HK-2 (cell line): ENCODE measurements at regions not wholly inside any gene's neighbourhood (a gene's known extent, or its start where the extent isn't known, plus 50 kb on each side); places are given as distances from the start of the nearest gene placed in this dataset.

ENCODE experiments used
- DNase-seq: peaks from one replicate; pipeline ENCODE4 v3.0.0-alpha.2; 2018; ENCODE audit not compliant: unreplicated experiment

DNA sequence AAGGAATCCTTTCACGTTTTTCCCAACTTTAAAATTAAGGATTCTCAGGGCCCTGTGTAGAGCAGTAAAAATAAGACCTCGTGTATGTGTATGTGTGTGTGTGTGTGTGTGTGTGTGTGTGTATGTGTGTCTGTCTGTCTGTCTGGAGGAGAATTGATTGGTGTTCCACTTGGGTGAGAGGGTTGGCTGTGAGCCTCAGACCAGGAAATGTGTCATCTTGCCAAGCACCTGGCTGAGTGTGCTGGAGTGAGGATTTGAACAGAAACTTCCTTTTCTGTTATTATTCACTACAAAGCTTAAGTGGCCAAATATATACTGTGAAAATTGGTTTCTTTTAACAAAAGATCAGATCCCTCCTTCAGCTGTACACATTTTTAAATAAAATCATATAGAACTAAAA, 103.6 kb upstream of the NUDT6 start:
- DNase-seq, result peak; percentile 65

DNA sequence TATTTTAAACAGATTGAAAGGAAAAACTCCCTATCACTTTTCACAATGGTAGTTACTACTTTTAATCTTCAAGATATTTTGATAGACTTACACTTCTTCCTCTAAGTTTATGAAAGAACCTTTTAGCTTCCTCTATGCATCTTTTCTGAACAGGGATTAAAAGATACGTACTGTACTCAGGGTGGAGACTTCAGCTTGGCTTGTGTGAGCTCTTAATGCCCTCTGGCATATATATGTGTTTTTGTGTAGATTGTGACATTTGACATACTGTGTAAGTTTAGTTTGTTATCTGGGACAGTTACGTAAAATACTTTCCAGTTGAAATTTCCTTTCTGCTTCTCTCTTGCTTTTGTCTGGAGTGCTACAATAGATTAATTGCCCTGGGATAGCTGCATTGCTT, 109.3 kb upstream of the NUDT6 start:
- no peak for DNase-seq

DNA sequence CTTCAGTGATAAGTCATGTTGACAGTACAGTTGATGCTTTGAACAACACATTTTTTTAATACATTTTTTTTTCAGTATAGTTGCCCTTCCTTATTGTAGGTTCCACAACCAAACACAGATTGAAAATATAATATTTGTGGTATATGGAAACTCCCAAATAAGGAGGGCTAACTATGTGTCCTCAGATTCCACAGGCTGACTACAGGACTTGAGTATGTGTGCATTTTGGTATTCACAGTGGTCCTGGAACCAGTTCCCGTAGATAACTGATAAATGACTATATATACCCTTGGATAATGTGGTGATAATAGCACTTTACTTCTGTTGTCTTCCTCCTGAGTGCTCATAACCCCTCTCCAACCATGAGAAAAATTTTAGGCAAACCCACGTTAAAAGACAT, 111.6 kb upstream of the NUDT6 start:
- no peak for DNase-seq

DNA sequence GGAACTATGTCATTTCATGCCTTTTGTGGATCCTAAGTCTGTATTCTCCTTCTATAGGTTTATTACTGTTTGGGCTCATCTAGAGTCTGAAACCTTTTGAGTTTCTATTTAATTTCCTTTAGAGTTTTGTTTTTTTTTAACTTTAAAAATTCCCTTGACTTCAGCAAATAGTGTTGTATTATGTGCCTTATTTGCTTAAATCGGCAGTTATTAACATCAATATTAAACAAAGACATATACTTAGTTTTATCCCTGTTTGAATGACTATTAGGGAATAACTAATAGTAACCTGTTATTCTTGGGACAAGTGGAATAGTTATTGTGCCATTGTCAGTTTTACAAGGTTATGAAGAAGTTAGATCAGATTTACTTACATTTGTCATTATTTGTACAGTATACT, 112.8 kb upstream of the NUDT6 start:
- DNase-seq, result no peak

DNA sequence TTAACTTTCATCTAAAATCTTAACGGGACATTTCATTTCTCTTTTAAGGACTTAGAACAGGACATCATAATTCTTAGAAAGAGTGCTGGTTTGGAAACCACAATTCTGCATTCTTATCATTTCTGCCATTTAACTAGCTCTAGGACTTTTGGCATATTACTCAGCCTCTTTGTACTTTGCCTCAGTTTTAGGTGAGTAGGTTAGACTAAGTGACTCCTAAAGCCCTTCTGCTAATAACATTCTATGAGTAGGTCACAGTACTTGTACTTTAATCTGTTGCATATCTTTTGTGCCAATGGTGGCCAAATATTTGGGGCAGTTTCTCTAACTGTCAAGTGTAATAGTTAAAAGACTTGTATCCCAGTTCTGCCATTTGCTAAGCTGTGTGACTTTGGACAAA, 115.4 kb upstream of the NUDT6 start:
- no peak for DNase-seq

GRCh38 chr4:123042095-123042494, 119.7 kb upstream of the NUDT6 start:
- DNase-seq, result no peak

- no peak for DNase-seq
Observed at GRCh38 chr4:123043013-123043412, 120.6 kb upstream of the NUDT6 start.

- DNase-seq, result no peak
Observed at GRCh38 chr4:123043793-123044425, 121.5 kb upstream of the NUDT6 start.

GRCh38 chr4:123046096-123046495, 123.7 kb upstream of the NUDT6 start:
- DNase-seq, result no peak

- no peak for DNase-seq
Observed at GRCh38 chr4:123050018-123050417, 127.6 kb upstream of the NUDT6 start.

DNA sequence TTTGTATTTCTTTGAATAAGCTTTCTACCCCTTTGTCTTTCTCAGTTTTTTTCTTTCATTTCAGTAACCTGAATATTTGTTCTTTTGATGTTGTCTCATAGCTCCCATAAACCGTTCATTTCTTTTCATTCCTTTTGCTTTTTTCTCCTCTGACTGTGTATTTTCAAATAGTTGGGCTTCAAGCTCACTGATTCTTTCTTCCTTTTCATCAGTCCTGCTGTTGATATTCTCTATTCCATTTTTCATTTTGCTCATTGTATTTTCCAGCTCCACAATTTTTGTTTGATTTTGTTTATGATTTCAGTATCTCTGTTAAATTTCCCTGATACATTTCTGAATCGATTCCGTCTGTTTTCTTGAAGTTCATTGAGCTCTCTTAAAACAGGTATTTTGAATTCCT, 129.6 kb upstream of the NUDT6 start:
- no peak for DNase-seq

DNA sequence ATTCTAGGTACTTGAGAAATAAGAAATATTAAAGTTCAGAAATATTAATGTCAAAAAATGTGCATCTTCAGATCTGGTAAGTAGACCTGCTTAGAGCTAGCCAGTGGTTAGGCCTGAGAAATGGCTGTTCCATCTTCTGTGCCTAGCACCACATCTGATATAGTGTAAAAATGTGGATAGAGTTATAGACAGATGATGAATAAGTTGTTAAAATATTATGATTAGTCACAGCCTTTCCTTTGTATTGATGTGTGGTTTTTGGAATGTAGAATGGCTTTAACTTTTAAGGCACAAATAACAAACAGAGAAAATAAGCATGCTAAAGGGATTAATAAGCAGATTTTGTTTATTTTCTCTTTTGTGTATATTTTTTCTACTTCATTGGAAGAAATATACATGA, 133.5 kb upstream of the NUDT6 start:
- DNase-seq, result no peak

DNA sequence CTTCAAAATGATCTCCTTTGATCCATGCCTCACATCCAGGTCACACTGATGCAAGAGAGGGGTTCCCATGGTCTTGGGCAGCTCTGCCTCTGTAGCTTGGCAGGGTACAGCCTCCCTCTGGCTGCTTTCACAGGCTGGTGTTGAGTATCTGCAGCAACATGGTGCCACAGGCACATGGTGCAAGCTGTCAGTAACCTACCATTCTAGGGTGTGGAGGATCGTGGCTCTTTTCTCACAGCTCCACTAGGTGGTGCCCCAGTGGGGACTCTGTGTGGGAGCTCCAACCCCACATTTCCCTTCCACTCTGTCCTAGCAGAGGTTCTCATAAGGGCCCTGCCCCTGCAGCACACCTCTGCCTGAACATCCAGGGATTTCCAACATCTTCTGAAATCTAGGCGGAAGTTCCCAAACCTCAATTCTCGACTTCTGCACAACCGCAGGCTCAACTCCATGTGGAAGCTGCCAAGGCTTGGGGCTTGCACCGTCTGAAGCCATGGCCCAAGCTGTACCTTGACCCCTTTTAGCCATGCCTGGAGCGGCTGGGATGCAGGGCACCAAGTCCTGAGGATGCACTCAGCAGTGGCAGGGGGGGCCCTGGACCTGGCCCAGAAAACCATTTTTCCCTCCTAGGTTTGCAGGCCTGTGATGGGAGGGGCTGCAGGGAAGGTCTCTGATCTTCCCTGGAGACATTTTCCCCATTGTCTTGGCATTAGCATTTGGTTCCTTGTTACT, 137.8 kb upstream of the NUDT6 start:
- no peak for DNase-seq

DNA sequence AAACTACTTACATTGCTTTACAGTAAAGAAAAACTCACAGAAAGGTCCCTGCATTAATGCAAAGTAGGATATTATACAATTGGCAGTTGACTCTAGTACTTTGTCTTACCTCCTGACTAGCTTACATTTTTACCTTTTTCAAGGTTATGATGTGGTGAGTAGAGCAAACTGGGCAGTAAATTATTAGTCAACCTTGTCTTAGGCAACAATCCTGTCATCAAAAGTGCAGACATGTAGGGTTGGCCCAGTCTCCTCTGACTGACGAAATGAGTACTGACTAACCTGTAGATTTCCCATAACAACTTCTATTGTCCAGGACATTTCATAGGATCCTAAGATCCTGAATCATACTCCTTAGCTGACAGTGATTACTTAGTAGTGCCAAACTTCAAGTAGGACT, 142.0 kb upstream of the NUDT6 start:
- DNase-seq, result peak; percentile 31

- no peak for DNase-seq
Observed at GRCh38 chr4:123068081-123068480, 145.7 kb upstream of the NUDT6 start.

GRCh38 chr4:123072060-123072459, 149.7 kb upstream of the NUDT6 start:
- DNase-seq, result no peak

GRCh38 chr4:123073650-123074049, 151.3 kb upstream of the NUDT6 start:
- no peak for DNase-seq

GRCh38 chr4:123077330-123077729, 154.9 kb upstream of the NUDT6 start:
- no peak for DNase-seq

- DNase-seq, result no peak
Observed at GRCh38 chr4:123081971-123082370, 159.6 kb upstream of the NUDT6 start.

GRCh38 chr4:123083646-123084045, 161.2 kb upstream of the NUDT6 start:
- DNase-seq, result no peak

- DNase-seq, result no peak
Observed at GRCh38 chr4:123088501-123088900, 166.1 kb upstream of the NUDT6 start.

GRCh38 chr4:123090886-123091285, 168.5 kb upstream of the NUDT6 start:
- no peak for DNase-seq

DNA sequence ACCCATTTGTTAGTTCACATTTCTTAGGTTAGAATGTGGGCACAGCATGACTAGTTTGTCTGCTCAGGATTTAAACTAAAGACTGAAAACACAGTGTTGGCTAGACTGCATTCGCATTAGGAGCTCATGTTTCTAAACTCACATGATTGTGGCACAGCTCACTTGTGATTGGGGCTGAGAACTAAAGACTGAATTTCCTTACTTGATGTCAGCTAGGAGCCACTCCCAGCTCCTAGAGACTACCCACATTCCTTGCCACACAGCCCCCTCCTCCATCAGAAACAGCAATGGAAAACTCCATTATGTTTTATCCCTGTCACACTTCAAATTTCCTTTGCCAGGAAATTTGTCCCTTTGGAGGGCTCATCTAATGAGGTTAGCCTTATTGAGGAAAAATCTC, 170.2 kb upstream of the NUDT6 start:
- no peak for DNase-seq

- DNase-seq, result no peak
Observed at GRCh38 chr4:123093236-123093635, 170.8 kb upstream of the NUDT6 start.
